ENCODE measurements at regions not wholly inside any gene's neighbourhood (a gene's known extent, or its start where the extent isn't known, plus 50 kb on each side); places are given as distances from the start of the nearest gene placed in this dataset.

DNA sequence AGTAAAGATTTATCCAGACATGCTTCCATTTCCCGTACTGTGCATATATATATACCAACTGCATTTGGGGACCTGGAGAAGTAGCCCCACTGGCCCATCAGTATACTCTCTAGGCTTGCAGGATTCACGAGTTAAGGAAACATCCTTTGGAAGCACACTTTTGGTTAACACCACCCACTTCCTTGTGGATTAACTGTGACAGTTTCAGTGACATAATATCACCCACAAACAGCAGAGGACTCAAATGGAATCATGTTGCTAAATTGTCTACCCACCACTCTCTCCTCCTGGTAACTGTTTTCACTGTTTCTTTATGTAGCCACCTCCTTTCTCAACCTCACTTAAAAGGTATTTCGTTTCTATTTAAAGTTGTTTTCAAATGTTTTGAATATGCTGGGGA lies 55.0 kb downstream of the PROKR2 start:
- no peak for TF ChIP-seq KAT8 (IDR thresholded peaks at IDR 0.05; ENCODE audit: low read depth)
- no peak for TF ChIP-seq SP1 (CRISPR knock-in tag; IDR thresholded peaks at IDR 0.05)
- TF ChIP-seq ZNF707 (CRISPR knock-in tag; conservative IDR thresholded peaks at IDR 0.05) = no peak
- TF ChIP-seq BRCA1 (IDR thresholded peaks at IDR 0.05) = no peak
- TF ChIP-seq BRCA1 (CRISPR knock-in tag; IDR thresholded peaks at IDR 0.05) = no peak
- TF ChIP-seq, protein P1, sequence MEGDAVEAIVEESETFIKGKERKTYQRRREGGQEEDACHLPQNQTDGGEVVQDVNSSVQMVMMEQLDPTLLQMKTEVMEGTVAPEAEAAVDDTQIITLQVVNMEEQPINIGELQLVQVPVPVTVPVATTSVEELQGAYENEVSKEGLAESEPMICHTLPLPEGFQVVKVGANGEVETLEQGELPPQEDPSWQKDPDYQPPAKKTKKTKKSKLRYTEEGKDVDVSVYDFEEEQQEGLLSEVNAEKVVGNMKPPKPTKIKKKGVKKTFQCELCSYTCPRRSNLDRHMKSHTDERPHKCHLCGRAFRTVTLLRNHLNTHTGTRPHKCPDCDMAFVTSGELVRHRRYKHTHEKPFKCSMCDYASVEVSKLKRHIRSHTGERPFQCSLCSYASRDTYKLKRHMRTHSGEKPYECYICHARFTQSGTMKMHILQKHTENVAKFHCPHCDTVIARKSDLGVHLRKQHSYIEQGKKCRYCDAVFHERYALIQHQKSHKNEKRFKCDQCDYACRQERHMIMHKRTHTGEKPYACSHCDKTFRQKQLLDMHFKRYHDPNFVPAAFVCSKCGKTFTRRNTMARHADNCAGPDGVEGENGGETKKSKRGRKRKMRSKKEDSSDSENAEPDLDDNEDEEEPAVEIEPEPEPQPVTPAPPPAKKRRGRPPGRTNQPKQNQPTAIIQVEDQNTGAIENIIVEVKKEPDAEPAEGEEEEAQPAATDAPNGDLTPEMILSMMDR (IDR thresholded peaks at IDR 0.05 in 2 of 3, conservative IDR thresholded peaks at IDR 0.05 in 1 of 3; ENCODE audit: insufficient read depth in 2 of 3, low read depth in 1 of 3, low read length in 3 of 3) = no peak

All from K562 (cell line).